ENCODE measurements at regions not wholly inside any gene's neighbourhood (a gene's known extent, or its start where the extent isn't known, plus 50 kb on each side); places are given as distances from the start of the nearest gene placed in this dataset.

DNA sequence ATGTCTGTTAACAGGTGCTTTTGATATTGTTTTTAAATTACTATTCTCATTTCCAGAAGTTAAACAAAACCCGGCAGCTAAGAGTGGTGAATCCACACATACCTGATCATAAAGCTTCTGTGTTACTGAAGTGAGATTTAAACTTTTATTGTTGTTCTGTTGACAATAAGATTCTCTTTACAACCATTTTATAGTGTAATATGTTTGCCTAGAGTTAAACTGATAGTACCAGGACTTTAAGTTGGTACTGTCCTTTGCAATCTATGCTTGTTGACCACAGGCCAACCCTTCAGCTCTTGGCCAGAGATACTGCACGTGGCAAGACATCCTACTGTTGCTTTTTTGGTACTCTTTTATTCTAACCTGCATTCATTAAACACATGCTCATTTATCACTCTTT, 806.2 kb downstream of the MTRR start:
- no peak for DNase-seq

DNA sequence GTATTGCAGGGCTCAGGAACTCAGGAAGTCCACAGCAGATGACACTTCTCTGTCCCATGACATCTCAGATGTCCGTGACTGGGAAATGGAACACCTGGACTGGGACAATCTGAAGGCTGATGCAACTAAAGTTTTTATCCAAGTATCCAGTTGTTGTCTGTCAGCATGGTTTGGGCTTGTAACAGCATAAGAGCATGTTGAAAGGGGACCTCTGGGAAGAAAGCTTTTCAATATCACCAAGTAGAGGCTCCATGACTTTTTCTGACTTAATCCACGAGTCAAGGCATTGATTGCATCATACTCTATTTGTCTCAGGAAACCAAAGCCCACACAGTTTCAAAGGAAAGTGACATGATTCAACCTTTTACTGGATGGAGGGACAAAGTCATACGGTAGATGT, 807.7 kb downstream of the MTRR start:
- no peak for DNase-seq

DNA sequence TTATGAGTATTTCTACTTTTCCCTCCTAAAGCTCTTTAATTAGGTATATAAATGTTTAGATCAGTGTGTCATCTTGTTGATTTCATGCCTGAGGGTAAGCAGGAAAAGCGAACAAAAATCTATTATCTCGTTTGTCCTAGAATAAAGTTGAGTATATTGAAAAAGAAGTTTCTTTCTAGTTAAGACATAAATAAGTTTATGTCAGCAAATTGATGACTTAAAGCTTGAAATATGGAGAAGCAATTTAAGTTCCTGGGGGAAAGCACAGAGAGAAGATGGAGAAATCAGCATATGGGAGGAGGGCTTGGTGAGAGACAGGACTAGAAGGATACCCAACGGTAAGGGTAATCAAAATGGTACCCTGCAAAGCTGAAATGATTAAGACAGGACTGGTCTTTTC, 813.4 kb downstream of the MTRR start:
- DNase-seq, result no peak

DNA sequence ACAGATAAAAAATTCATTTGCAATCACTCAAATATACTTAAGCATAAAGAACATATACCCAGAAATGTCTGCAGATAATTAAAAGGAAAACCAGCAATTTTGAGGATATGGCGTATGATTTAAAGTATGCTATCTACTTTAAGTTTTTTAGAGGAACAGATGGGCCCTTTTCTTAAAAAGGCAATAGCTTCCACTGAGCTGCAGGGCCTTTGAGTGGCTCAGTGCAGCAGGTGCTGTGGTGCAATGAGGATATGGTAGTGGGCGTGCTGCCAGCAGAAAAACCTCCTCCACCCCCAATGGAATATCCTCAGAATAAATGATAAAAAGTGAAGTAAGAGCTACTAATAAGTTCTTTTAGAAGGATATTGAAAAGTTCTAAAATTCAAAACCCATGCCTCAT, 814.5 kb downstream of the MTRR start:
- no peak for DNase-seq

DNA sequence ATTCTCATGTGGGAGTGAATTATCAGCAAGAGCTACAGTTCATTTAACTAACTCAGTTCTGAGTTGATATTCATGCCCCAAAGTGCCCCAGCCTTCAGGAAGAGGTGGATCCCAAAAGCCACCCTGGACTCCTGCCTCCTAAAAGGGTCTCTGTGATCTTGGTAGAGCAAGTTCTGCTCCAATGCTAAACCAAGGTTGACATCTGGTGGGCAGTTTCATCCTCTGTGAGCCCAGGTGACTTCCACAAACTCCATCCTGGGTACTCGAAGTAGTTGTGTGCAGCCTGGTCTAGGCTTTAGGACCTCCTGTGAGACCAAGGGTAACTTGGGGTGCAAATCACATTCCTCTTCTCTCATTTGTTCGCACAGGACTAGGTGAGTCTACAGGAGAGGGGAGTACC, 816.8 kb downstream of the MTRR start:
- no peak for DNase-seq

DNA sequence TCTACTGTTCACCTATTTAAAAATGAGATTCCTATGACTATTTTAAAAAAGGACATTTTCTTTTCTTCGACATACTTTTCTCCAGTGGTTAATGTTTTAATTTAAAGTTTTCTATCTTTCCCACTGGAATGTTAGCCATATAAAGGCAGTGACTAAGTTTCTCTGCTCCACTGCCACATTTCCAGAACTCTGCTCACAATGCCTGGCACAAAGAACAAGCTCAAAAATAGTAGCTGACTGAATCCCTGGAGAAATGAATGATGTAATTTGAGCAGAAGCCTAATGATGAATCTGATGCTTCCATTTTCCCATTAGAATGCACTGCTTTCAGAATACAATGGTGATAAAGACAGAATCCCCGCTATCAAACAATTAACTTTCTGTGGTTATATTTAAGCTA, 817.8 kb downstream of the MTRR start:
- no peak for DNase-seq

DNA sequence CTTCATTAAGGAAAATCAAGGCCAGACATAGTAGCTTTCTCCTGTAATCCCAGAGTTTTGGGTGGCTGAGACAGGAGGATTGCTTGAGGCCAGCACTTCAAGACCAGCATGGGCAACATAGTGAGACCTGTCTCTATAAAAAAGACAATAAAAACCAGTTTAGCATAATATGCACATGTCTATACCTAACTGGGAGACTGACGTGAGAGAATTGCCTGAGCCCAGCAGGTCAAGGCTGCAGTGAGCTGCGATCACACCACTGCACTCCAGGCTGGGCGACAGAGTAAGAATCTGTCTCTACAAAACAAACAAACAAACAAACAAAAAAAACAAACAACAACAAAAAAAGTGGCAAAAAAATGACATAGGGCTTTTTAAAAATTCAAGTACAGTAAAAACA, 820.8 kb downstream of the MTRR start:
- DNase-seq, result no peak

DNA sequence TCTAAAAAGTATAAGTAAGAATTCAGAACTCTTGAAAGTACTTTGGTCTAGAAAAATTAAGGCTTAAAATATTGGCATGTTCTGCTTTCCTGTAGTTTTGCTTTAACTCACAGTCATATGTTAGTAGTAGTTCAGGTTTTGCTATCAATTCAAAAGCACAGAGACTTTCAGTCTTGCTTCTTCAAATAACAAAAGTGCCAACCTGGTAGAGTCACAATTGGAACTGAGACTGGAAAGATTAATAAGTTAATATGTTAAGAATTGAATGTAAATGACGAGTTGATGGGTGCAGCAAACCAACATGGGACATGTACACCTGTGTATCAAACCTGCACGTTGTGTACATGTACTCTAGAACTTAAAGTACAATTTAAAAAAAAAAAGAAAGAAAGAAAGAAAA, 822.3 kb downstream of the MTRR start:
- DNase-seq, result no peak

DNA sequence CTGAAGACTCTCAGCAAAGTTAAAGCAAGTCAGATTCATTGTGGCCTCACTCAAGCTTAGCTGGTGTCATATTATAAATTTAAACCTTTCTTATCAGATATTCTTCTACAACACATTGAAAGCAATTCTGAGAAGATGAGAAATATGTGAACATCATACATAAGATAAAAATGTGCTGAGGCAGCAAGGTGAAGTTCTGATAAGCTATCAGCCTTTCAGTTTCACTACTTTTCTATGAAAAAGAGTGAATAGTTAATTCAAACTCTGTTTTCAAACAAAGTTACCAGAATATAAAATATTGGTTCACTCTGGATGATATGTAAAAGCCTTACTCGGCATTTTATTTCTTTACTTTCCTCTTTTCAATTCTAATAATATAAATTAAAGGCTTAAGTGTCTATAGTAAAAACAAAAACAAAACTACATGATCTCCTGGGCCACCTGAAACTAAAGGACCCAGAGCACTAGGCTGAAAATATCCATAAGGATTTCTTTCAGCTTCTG, 824.4 kb downstream of the MTRR start:
- DNase-seq, result no peak

DNA sequence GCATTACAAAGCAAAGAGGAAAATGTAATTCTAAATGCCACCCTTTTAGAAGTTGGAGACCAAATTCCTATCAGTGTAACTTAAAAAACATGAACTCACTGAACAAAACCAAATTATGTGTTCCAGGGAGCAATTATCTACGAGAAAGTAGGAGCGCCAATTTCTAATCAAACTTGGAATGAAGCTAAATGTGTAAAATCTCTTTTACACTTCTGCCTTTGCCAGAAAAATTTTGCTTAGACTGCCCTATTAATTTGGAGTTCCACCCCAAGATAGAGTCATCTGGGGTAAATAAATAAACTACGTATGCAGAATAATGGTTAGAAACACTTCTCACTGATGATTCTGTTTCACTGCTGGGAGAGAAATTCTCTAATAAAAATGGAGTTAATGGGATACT, 825.6 kb downstream of the MTRR start:
- no peak for DNase-seq

DNA sequence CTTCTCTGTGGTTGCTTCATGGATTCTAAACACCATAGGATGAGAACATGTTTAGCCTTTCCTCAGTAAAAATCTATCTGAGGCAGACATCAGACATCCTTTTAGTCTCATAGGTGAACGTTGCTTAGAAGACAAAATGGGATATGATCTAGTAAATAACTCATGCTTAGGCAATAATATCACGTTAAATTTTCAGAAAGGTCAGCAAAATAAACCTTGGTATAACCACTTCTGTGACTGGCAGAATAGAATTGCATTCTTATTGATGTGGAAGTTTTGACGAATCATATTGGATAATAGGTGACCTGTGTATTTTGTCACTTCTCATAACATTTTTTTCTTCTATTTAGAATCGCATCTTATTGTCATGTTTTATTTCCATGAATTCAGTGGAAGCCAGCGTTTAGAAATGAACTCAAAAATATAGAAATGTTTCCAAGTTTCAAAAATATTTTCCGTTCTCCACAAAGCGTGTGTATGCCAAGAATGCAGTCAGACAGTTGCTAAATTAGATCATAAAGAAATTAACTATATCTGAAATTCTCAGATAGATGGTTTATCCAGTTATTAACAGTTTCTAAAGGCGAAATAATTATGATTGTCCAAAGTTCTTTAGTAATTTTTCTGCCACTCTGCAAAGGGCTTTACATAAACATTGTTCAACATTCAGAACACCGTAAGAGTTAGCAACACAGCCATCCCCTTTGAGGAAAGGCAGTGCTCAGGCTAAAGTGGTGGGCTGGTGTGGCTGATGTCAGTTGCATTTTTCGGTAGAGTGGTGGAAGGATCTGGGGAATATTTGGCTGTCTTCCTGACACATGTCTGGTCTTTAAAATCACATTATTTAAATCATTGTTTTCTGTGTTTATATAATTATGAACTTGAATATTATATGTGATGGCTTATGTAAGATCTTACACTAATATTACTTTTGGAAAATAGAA, 827.2 kb downstream of the MTRR start:
- DNase-seq, result no peak

DNA sequence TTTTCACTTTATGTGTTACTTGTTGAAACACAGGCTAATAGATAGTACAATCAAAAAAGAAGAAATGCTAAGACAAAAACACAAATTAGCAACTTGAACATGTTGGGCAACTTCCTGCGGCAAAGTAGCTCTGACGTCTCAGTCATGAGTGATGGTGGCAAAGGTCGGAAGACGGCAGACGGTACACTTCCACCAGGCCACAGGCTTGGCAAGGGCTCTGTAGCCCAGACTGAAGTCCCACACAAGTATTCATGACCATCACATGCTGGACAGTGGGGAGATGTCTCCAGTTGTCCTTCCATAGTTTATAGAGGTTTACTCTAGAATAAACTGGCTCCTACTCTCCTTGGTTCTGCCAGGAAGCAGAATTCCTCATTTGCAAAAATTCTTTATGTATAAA, 831.3 kb downstream of the MTRR start:
- no peak for DNase-seq

DNA sequence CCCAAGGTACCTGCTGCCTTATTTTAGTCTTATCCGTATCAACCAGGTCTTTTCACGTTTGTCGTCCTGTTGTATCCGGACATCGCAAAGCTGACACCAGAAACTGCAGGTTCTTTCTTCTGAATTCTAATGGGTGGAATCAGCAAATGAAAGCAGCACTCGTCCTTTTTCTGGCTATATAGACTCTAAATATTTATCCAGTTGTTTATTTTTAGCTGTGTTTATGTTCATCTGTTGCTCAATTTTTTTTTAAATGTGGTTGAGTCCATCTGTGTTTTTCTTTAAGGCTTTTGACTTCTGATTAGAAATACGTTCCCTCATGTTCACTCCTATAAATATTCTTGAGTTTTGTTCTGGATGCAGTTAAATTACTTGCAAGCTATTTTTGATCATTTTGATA, 831.7 kb downstream of the MTRR start:
- DNase-seq, result no peak

DNA sequence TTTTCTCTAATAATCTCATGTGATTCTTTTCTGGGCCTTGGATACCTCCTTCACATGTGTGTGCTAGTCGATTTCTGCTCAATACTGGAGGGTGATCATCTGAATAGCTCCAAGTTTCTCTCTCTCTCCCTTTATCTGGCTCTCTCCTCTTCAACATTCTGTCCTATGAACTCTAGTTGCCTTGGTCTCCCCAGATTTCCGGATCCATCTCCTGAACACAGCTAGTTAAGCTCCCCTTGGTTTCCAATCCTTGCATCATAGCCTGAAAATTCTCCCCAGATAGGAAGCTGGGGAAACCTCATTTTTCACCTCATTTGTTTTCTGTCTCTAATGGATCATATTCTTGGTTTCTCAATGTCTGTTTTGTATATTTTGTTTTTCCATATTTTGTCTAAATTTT, 832.3 kb downstream of the MTRR start:
- DNase-seq, result no peak

DNA sequence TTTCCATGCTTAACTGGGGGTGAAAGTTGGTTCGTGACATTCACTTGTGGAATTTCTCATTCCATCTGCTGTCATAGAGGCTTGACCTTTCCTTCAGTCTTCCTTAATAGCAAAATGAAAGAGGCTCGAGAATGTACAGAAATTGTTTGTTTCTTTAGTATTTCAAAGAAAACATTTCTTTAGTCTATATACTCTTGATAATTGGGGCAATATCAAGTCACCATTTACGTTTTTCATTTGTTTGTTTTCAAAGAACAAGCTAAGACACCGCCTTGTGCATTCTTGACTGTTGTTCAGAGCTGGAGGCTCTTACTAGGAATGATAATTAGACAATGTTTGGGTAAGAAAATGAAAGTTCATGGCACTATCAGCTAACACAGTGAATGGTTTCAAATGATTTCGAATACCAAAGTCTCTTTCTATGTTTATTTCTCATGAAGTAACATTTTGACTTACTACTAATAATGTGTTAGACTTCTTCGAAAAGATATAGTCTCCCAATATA, 835.4 kb downstream of the SEMA5A start:
- DNase-seq, result no peak

DNA sequence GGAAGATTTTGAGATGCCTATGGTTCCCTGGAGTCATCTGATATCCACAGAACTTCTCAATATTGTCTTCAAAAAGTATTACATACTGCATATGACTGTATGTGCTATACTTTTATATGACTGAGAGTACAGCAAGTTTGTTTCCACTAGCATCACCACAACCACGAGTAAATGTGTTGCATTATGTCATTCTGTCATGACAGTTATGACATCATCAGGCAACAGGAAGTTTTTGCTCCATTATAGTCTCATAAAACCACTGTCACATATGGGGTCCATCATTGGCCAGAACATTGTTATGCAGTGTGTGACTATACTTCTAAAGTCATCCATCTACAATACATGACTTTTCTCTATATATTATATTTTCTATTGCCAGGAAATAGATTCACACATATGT, 831.7 kb downstream of the SEMA5A start:
- no peak for DNase-seq

DNA sequence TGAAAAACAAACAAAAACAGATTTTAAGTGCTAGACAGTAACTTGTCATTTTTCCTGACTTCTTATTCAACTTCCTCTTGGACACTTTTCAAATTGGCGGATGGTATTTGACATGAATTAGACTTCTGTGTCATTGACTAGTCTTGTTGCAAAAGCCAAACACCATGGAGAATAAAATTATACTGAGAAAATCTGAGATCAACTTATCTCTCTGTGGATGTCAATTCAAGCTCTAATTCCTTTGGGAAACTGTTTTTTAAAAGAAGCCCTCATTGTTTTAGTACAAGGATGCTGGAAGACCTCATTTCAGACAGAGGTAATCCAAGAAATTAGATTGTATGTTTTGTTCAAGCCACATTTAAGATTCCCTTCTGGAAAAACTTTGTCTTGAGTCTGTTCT, 831.0 kb downstream of the SEMA5A start:
- no peak for DNase-seq

DNA sequence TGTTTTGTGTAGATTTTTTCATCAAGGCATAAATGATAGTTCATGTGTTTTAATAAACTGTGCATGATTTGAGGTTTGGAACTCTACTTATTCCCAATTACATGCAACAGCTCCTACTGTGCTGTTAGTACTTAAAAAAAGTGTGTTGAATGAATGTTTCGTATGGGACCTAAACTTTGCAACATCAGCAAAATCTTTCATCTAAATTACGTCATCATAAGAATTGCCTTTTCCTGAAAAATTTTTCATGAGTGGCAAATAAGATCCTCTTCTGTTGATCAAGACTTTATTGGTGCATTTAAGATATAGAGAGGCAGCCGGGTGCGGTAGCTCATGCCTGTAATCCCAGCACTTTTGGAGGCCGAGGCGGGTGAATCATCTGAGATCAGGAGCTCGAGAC, 826.1 kb downstream of the SEMA5A start:
- no peak for DNase-seq

DNA sequence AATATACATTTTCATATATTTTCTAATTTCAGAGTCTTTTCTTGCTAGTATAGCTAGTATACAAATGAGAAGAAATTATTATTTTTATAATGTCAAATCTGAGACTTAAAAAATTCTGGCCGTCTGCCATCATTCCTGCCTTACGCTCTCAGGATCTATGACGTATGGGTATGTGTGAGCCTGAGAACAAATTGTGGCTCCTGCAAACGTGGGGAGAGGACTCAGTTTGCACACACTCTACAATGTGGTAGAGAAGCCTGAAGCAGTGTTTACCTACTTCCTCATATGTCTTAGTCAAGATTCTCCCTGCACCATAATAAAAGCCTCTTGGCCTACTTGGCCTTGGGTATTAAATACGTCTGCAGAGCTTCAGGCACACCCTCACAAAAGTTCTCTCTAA, 825.4 kb downstream of the SEMA5A start:
- DNase-seq, result no peak

DNA sequence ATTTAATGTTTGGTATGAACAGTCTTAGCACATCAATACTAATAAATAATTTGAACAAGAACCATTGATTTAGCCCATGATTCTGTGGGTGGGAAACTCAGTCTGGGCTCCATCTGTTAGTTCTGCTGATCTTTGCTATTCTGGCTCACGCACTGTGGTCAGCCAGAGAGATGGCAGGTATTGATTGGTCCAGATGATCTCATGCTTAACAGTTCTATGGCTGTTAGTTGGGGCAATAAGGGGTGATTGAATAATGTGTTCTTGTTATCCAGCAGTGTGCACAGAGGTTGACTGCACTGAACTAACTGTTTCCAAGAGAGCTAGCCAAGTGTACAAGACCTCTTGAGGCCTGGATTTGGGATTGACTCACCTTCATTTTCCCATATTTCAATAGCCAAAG, 824.3 kb downstream of the SEMA5A start:
- no peak for DNase-seq

DNA sequence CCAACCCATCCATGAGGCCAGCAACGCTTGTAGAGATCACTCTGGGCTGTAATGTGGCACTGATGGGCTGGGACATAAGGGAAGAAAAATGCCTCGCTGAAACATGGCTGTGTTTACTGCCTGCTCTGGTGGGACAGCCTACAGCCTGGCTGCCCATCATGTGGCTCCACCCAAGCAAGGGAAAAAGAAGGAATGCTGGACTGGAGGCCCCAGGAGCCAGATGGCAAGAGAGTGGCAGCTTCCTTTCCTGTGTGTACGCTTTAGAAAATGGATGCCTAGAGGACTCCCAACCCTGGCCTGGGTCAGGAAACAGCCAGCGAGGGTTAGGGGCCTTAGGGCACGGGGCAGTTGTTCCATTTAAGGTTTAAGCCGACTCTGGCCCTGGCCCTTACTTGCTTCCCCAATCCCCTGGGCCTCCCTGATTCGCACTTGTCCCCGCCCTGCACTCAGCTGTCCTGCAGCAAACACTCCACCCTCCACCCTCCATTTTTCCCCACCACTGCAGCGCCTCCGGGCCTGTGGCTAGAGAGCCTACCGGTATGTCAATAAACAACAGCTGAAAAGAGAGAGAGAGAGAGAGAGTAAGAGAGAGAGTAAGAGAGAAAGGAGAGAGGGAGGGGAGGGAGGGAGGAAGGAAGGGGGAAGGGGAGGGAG, 819.4 kb downstream of the SEMA5A start:
- DNase-seq, result no peak

DNA sequence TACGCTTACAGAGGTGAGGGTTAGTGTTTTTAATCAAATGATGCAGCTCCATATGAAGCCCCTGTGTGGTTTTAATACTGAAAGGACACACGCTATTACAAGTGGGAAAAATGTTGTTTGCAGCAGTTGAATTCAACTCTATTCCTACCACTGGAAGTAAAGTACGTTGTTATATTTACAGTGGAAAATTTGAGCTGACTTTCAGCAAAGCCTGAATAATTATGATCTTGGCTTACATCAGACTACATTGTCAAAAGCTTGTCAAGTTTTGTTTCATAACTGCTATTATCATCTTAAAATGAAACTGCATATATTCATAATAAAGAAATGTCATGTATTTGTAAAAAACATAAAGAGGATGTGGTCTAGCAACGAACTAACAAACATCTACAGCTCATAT, 818.5 kb downstream of the SEMA5A start:
- no peak for DNase-seq

DNA sequence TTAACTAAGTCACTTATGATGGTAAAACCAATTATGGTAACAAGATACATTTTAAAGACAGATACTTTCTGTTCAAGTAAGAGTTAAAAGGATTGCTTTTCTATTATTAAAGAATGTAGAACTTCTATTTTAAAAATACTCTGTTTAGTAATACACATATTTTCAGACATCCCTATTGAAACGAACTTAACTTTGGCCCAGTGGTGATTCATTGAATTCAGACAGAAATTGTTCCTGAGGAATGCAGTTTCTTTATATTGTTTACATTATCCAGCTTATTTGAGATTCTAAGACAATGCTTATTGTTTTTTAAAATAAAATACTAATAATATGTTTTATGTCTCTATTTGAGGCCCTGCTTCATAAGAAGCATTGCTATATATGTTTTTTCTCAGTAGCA, 816.4 kb downstream of the SEMA5A start:
- no peak for DNase-seq

DNA sequence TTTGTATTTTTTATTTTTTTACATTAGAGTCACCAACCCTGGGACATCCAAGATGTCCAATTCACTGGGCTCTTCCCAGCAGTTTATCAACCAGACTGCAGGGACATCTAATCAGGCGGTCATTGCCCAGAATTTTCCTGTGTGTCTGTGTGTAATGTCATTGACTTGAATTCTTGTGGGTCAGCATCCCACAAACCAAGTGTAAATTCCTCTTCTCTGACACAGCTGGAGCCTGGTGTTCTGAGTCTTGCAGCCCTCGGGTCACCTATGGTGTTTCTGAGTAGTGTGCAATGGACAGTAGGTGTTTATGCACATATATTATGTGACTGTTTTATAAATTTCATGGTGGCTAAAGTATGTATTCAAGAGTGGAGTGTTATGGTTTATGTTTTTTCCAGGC, 815.7 kb downstream of the SEMA5A start:
- no peak for DNase-seq

Data from SIG-M5 (cell line).